ENCODE measurements at regions not wholly inside any gene's neighbourhood (a gene's known extent, or its start where the extent isn't known, plus 50 kb on each side); places are given as distances from the start of the nearest gene placed in this dataset.

DNA sequence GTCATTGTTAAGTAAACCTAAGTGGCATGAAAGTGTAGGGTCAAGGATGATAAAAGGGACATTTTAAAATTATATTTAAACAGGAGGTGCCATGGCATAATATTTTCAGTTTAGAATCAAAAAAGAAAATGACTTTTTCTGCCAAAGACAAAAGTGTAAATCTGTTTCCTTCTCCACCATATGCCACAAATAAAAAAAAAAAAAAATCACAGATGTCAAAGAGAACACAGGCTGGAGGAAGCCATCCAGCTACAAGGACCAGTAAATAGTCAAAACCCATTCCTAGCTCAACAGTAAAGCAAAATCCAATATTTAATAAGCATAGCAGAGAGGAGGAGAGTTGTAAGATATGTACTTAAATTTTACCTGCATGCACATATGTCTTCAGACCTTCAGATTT, 321.3 kb upstream of the TMEM229A start:
- H3K9me3 ChIP-seq, result no peaks in the 10 kb centered on the region
- no peaks in the 10 kb centered on the region for H3K27me3 ChIP-seq (ENCODE audit: insufficient read depth)
- POLR2A ChIA-PET, result no interaction called here
- H3K27ac ChIP-seq (ENCODE audit: low read depth in 2 of 2, low read length in 1 of 2), result no peak overlapping the region
- no peaks in the 10 kb centered on the region for H3F3A ChIP-seq (replicated peaks; ENCODE audit: insufficient read depth)
- H3K4me2 ChIP-seq, result no peak overlapping the region
- H3K4me3 ChIP-seq (ENCODE audit: low read depth in 2 of 2, low read length in 1 of 2), result no peak overlapping the region
- no peaks in the 10 kb centered on the region for H3K9me2 ChIP-seq
- no peaks in the 10 kb centered on the region for H3K36me3 ChIP-seq (replicated peaks in 1 of 2; ENCODE audit: control insufficient read depth in 1 of 2, insufficient read depth in 2 of 2, low read length in 1 of 2)
- peaks cover 0 to 4% of the 10 kb centered on the region in 2 experiments; a peak in 2 of 4 replicates for H3K4me1 ChIP-seq (ENCODE audit: control insufficient read depth in 1 of 2, insufficient read depth in 2 of 2, low read depth in 1 of 2, low read length in 1 of 2)
- CTCF ChIA-PET, result interaction anchor here (0.6 kb wide), 1 partner anchor 70 kb away, joined by 4 read pairs; no protein-coding TSS in a partner anchor
- H3K9ac ChIP-seq, result no peak overlapping the region
- DNase-seq, result no peak
- no peak overlapping the region for H2AFZ ChIP-seq (ENCODE audit: low read depth)
- no peaks in the 10 kb centered on the region for H3K79me2 ChIP-seq (ENCODE audit: insufficient read depth)
- no peak for TF ChIP-seq RAD21 (IDR thresholded peaks at IDR 0.05; ENCODE audit: low read length)
- TF ChIP-seq RCOR1 (IDR thresholded peaks at IDR 0.05; ENCODE audit: low read length), result no peak
- no peak for TF ChIP-seq SMC3 (IDR thresholded peaks at IDR 0.05; ENCODE audit: low read depth, low read length)
- TF ChIP-seq PBX3 (IDR thresholded peaks at IDR 0.05), result no peak
- TF ChIP-seq FOXM1 (IDR thresholded peaks at IDR 0.05; ENCODE audit: low read depth), result no peak
- TF ChIP-seq JUND (IDR thresholded peaks at IDR 0.05), result no peak
- TF ChIP-seq, protein P1, sequence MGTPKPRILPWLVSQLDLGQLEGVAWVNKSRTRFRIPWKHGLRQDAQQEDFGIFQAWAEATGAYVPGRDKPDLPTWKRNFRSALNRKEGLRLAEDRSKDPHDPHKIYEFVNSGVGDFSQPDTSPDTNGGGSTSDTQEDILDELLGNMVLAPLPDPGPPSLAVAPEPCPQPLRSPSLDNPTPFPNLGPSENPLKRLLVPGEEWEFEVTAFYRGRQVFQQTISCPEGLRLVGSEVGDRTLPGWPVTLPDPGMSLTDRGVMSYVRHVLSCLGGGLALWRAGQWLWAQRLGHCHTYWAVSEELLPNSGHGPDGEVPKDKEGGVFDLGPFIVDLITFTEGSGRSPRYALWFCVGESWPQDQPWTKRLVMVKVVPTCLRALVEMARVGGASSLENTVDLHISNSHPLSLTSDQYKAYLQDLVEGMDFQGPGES (IDR thresholded peaks at IDR 0.05; ENCODE audit: low read depth, low read length), result no peak
- TF ChIP-seq MEF2A (IDR thresholded peaks at IDR 0.05; ENCODE audit: borderline replicate concordance, low read depth), result no peak
- TF ChIP-seq, protein P2, sequence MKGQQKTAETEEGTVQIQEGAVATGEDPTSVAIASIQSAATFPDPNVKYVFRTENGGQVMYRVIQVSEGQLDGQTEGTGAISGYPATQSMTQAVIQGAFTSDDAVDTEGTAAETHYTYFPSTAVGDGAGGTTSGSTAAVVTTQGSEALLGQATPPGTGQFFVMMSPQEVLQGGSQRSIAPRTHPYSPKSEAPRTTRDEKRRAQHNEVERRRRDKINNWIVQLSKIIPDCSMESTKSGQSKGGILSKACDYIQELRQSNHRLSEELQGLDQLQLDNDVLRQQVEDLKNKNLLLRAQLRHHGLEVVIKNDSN (IDR thresholded peaks at IDR 0.05; ENCODE audit: borderline replicate concordance, low read depth), result no peak
- no peak for TF ChIP-seq ELF1 (IDR thresholded peaks at IDR 0.05)
- no peak for TF ChIP-seq NFIC (IDR thresholded peaks at IDR 0.05; ENCODE audit: borderline replicate concordance)
- TF ChIP-seq, protein P3, sequence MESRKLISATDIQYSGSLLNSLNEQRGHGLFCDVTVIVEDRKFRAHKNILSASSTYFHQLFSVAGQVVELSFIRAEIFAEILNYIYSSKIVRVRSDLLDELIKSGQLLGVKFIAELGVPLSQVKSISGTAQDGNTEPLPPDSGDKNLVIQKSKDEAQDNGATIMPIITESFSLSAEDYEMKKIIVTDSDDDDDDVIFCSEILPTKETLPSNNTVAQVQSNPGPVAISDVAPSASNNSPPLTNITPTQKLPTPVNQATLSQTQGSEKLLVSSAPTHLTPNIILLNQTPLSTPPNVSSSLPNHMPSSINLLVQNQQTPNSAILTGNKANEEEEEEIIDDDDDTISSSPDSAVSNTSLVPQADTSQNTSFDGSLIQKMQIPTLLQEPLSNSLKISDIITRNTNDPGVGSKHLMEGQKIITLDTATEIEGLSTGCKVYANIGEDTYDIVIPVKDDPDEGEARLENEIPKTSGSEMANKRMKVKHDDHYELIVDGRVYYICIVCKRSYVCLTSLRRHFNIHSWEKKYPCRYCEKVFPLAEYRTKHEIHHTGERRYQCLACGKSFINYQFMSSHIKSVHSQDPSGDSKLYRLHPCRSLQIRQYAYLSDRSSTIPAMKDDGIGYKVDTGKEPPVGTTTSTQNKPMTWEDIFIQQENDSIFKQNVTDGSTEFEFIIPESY (IDR thresholded peaks at IDR 0.05; ENCODE audit: borderline replicate concordance, low read depth), result no peak
- no peak for TF ChIP-seq SIN3A (IDR thresholded peaks at IDR 0.05; ENCODE audit: borderline replicate concordance, low read depth, low read length)
- no peak for TF ChIP-seq MXI1 (IDR thresholded peaks at IDR 0.05; ENCODE audit: low read depth, low read length)
- TF ChIP-seq TCF12 (IDR thresholded peaks at IDR 0.05), result no peak
- TF ChIP-seq CTCF (IDR thresholded peaks at IDR 0.05), result no peak
- no peak for TF ChIP-seq YY1 (IDR thresholded peaks at IDR 0.05; ENCODE audit: low read depth)
- peaks cover 3% of the 10 kb centered on the region; the same call in 1 of the 2 replicates for H4K20me1 ChIP-seq (ENCODE audit: insufficient read depth)

All from SK-N-SH (cell line).